Lower leg skin (tissue), 3 donors: ENCODE measurements at regions not wholly inside any gene's neighbourhood (a gene's known extent, or its start where the extent isn't known, plus 50 kb on each side); places are given as distances from the start of the nearest gene placed in this dataset.

ENCODE experiments used
- CTCF ChIP-seq, 3 donors: fragments of 450-650 bp; IDR thresholded peaks; one replicate each; pipeline ENCODE4 v1.5.1; 2016; ENCODE audit warnings: antibody characterized with exemption in 3 of 3, mild to moderate bottlenecking in 3 of 3, moderate library complexity in 2 of 3
- POLR2A ChIP-seq, 2 donors: fragments of 450-650 bp; IDR thresholded peaks; one replicate each; pipeline ENCODE4 v1.6.1; 2016 to 2017; ENCODE audit warnings: antibody characterized with exemption in 2 of 2, mild to moderate bottlenecking in 1 of 2, moderate library complexity in 1 of 2

- no peak for TF ChIP-seq POLR2A (IDR thresholded peaks at IDR 0.05)
- no peak for TF ChIP-seq CTCF (IDR thresholded peaks at IDR 0.05)
These were observed 335.9 kb downstream of the VPS13C start for GRCh38 chr15:61724251-61724939.
